ENCODE measurements at regions not wholly inside any gene's neighbourhood (a gene's known extent, or its start where the extent isn't known, plus 50 kb on each side); places are given as distances from the start of the nearest gene placed in this dataset.

DNA sequence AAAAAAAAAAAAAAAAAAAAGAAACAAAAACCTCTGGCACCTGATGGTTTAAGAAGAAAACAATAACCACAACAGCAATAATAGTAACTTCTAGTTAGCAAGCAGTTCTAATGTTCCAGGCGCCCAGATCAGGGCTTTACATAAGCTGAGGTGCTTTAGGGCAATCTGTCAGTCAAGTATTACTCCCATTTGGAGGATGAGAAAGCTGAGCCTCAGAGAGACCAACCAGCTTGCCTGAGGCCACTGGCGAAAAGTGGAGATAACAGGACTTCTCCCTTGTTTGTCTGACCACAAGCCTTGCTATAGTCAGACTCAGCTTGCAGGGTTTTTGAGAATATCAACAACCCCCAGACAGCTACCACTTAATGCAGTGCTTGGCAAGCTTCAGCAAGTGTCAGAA is 83.5 kb upstream of the BOD1 start:
- peaks cover 22 to 24% of the 10 kb centered on the region in 2 experiments; a peak in 4 of 5 replicates for H3K4me1 ChIP-seq (replicated peaks in 1 of 2; ENCODE audit: control insufficient read depth in 2 of 2, insufficient read depth in 2 of 2, low read length in 2 of 2)
- intact Hi-C loops (cut with micrococcal nuclease) = loop anchor here (5.0 to 10.0 kb wide), 2 partner anchors 58 to 185 kb away; partner anchors contain the start of gene CPEB4
- no peak overlapping the region; a peak in 1 of 4 replicates for H3K9ac ChIP-seq (ENCODE audit: insufficient read depth in 1 of 2, low read depth in 2 of 2, low read length in 2 of 2)
- ATAC-seq (peak; percentile 31), FAIRE-seq (peak; percentile 80), DNase-seq (ENCODE audit: extremely low read depth in 1 of 4, low spot score in 3 of 4) (peak in 3 of 4 experiments; percentile 20 to 57 (median 49))
- no peaks in the 10 kb centered on the region for H3K27me3 ChIP-seq (ENCODE audit: control insufficient read depth in 2 of 2, insufficient read depth in 2 of 2, low read length in 2 of 2)
- H2AFZ ChIP-seq (ENCODE audit: low read depth, low read length) = no peak overlapping the region
- in situ Hi-C loops (cut with MboI) = no loop called here
- no peaks in the 10 kb centered on the region for H3K9me3 ChIP-seq (replicated peaks; ENCODE audit: control insufficient read depth, insufficient read depth, low read depth, low read length)
- ChIA-PET CTCF (ENCODE audit: low intra/inter-chr PET ratio) (no interaction called here), POLR2A (interaction anchor here (0.5 to 0.8 kb wide), 4 partner anchors 9 to 928 kb away, joined by 3 to 5 read pairs (median 3); no protein-coding TSS in a partner anchor)
- BruUV-seq (replicated peaks) = no TSS peak
- H3K27ac ChIP-seq (ENCODE audit: extremely low read depth, low read depth, low read length) = no peak overlapping the region
- no peak overlapping the region for H3K4me2 ChIP-seq (ENCODE audit: insufficient read depth, low read length)
- no peaks in the 10 kb centered on the region for H3K79me2 ChIP-seq (ENCODE audit: control insufficient read depth, insufficient read depth, low read length)
- H3K36me3 ChIP-seq (ENCODE audit: control insufficient read depth, insufficient read depth, low read length) = no peaks in the 10 kb centered on the region
- 0% methylated on average over 2 of the region's 2 CpGs for WGBS (ENCODE audit: insufficient coverage, low coverage, missing lambda C conversion rate)
- H3K4me3 ChIP-seq = no peak overlapping the region
- H3K9me1 ChIP-seq (ENCODE audit: control insufficient read depth, insufficient read depth, low read length) = no peaks in the 10 kb centered on the region
- no peaks in the 10 kb centered on the region for H4K20me1 ChIP-seq (replicated peaks; ENCODE audit: control insufficient read depth, insufficient read depth, low read length)
- TF ChIP-seq, protein P1, sequence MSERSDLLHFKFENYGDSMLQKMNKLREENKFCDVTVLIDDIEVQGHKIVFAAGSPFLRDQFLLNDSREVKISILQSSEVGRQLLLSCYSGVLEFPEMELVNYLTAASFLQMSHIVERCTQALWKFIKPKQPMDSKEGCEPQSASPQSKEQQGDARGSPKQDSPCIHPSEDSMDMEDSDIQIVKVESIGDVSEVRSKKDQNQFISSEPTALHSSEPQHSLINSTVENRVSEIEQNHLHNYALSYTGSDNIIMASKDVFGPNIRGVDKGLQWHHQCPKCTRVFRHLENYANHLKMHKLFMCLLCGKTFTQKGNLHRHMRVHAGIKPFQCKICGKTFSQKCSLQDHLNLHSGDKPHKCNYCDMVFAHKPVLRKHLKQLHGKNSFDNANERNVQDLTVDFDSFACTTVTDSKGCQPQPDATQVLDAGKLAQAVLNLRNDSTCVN (CRISPR knock-in tag; IDR thresholded peaks at IDR 0.05) = no peak
- TF ChIP-seq ADNP (tag; IDR thresholded peaks at IDR 0.05) (peak; percentile 69; the same call in 1 of the 2 replicates), RCOR1 (IDR thresholded peaks at IDR 0.05; ENCODE audit: borderline replicate concordance in 1 of 2, low read depth in 2 of 2, low read length in 2 of 2) (peak in 1 of 2 experiments; percentile 60; a peak in 2 of 4 replicates), PBX2 (CRISPR knock-in tag; IDR thresholded peaks at IDR 0.05; ENCODE audit: low read depth) (no peak), PBX2 (tag; conservative IDR thresholded peaks at IDR 0.05; ENCODE audit: low read depth) (peak; percentile 52; the same call in 1 of the 2 replicates), BCOR (IDR thresholded peaks at IDR 0.05) (peak; percentile 58; the same call in 1 of the 2 replicates), ARID4B (CRISPR knock-in tag; IDR thresholded peaks at IDR 0.05) (no peak), DACH1 (IDR thresholded peaks at IDR 0.05; ENCODE audit: partially characterized antibody) (no peak), ZKSCAN1 (IDR thresholded peaks at IDR 0.05; ENCODE audit: low read depth, low read length) (no peak), ZNF444 (CRISPR knock-in tag; IDR thresholded peaks at IDR 0.05) (no peak), NFYB (IDR thresholded peaks at IDR 0.05; ENCODE audit: extremely low read depth, insufficient read length) (no peak), ZKSCAN3 (CRISPR knock-in tag; IDR thresholded peaks at IDR 0.05) (no peak), ZNF165 (CRISPR knock-in tag; IDR thresholded peaks at IDR 0.05; ENCODE audit: borderline replicate concordance) (no peak), TEAD2 (tag; IDR thresholded peaks at IDR 0.05) (no peak), ZNF239 (CRISPR knock-in tag; IDR thresholded peaks at IDR 0.05) (no peak), KAT7 (CRISPR knock-in tag; IDR thresholded peaks at IDR 0.05; ENCODE audit: borderline replicate concordance) (no peak)

Data from K562 (cell line).